GM20431 (cell line): ENCODE measurements at regions not wholly inside any gene's neighbourhood (a gene's known extent, or its start where the extent isn't known, plus 50 kb on each side); places are given as distances from the start of the nearest gene placed in this dataset.

Experiments
- in situ Hi-C: fragments of 300-500 bp; cut with MseI, MboI; formaldehyde crosslinking; loops from one replicate; pipeline ENCODE4 v1.15.0; 2020; ENCODE audit warnings: low sequenced_read_pairs; ENCODE audit not compliant: unreplicated experiment

DNA sequence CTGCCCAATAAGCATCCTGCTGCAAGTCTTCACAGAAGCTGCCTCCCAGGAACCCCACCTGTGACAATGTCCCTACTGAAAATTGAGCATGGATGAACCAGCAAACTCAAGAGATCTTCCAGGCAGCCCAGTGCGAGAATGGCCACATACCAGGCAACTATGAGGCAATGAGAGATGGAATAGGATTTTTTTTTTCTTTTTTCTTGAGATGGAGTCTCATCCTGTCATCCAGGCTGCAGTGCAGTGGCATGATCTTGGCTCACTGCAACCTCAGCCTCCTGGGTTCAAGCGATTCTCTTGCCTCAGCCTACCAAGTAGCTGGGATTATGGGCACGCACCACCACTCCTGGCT, 60.9 kb upstream of the ARL8B start:
- in situ Hi-C loops: loop anchor here (25.0 kb wide), 1 partner anchor 699 kb away; no protein-coding TSS in a partner anchor

DNA sequence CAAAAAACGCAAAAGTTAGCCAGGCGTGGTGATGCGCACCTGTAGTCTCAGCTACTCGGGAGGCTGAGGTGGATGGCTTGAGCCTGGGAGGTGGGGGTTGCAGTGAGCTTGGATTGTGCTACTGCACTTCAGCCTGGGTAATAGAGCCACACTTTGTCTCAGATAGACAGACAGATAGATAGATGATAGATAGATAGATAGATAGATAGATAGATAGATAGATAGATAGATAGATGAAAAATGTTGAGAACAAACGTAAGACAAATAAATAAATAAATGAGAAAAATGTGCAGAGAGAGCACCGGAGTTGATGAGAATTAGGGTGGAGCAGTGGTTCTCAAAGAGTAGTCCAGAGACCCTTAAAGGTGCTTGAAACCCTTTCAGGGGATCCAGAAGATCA, 58.4 kb upstream of the ARL8B start:
- in situ Hi-C loops: loop anchor here (25.0 kb wide), 1 partner anchor 701 kb away; no protein-coding TSS in a partner anchor

DNA sequence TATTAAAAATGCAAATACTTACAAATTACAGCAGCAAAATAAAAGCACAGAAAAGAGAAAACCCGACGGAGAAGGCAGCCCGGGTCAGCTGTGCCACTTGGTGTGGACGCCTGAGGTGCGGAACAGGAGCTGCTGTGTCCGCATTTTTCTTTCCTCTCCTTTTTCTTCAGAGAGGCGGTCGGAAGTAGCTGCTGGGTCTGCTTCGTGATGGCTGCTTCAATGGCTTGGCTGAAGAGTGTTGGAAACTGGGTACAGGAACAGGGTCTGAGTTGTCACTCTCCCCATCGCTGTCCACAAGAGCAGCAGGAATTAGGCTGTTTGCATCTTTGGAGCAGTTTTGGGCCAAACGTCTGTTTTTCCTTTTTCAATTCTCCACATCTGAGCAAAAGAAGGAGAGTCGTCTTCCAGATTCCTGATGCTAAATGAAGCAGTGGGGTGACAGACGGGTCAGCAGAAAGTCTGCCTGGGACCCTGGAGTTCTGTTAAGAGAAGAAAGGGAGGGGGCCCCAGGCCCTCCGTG, 53.5 kb upstream of the ARL8B start:
- in situ Hi-C loops: loop anchor here (25.0 kb wide), 1 partner anchor 706 kb away; no protein-coding TSS in a partner anchor

DNA sequence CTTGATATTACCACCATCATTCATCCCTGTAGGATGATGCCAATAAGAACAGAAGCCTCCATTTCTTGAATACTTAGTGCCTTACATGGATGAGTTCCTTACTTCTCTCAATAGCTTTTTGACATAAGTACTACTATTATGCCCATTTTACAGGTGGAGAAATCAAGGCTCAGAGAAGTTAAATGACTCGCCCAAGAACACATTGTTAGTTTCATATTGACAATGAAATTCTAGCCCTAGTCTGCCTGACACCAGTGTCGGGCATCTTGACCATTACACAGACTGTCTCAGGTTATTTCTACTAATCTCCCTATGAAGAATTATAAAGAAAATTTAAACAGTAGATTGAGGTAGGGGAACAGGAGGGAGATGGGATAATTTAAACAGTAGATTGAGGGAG, 52.5 kb upstream of the ARL8B start:
- in situ Hi-C loops: loop anchor here (25.0 kb wide), 1 partner anchor 707 kb away; no protein-coding TSS in a partner anchor

DNA sequence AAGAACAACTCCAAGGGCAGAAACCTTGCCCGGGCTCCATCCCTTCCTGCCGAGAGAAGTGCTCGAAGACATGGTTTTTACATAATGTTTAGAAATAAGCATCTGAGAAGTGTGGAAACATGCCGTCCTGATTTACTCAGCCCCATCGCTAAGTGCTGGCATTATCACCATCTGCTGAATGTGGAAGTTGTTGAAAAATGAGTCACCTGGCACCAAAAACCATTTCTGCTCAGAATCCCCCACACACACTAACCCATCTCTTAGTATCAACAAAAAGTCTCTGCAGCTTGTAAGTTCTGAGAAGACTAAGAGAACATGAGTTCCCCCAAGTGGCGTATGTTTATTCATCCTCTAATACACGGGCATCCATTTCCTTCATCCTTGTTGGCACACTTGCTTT, 51.0 kb upstream of the ARL8B start:
- in situ Hi-C loops: loop anchor here (25.0 kb wide), 1 partner anchor 709 kb away; no protein-coding TSS in a partner anchor

DNA sequence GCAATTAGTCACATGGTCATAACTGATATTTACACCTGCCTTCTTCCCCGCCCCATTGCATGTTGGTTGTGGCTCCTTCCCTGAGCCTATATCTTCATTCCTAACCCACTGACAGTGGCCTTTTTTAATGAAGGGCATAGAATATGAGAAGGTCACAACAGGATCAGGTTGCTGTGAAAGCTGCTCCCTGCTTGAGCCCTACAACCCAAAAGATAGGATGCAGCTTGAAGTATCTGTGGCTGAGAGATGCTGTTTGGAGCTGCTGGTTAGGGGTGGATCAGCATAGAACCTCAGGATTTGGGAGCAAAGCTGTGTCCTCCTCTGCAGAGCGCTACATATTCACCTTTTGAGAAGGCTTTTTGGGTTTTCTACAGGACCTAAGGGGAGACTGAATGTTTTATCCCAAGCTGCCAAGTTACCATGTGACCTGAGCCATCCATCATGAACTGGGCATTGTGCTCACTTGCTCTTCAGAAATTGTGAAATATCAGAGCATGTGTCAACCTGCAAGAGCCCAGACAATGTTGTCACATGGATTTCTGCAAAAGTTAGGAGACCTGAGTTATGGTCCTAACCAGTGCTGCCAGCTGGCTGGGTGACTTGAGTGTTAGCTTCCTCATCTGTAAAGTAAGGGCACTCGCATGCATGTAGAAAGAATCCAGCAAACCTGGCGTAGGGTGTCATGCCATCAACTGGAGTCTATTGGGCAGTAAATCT, 49.8 kb upstream of the ARL8B start:
- in situ Hi-C loops: loop anchor here (25.0 kb wide), 1 partner anchor 710 kb away; no protein-coding TSS in a partner anchor
